Heart left ventricle (tissue), 16 donors: ENCODE measurements at regions not wholly inside any gene's neighbourhood (a gene's known extent, or its start where the extent isn't known, plus 50 kb on each side); places are given as distances from the start of the nearest gene placed in this dataset.

Source experiments
- ATAC-seq, 4 donors: fragments of 200-7000 bp; cut with Tn5 transposase; one replicate each; pipeline ENCODE4 v1.9.1; 2020 to 2022; ENCODE audit warnings: moderate library complexity in 4 of 4, mild to moderate bottlenecking in 3 of 4, moderate number of reproducible peaks in 1 of 4
- DNase-seq, 5 donors: peaks; one replicate each; pipeline ENCODE4 v3.0.0-alpha.2; 2020
- H3K27ac ChIP-seq, 12 donors: fragments of 200-600 bp; sonication (generic) in 4 of 12; one replicate each; pipeline versions ENCODE4 v1.5.0 to v1.8.0; 2016 to 2022; ENCODE audit warnings: mild to moderate bottlenecking in 2 of 12
- H3K27me3 ChIP-seq, 9 donors: fragments of 200-600 bp; sonication (generic) in 2 of 9; one replicate each; pipeline versions ENCODE4 v1.5.1 to v1.8.0; 2016 to 2022; ENCODE audit warnings: mild to moderate bottlenecking in 3 of 9
- H3K36me3 ChIP-seq, 9 donors: fragments of 200-600 bp; sonication (generic) in 2 of 9; one replicate each; pipeline versions ENCODE4 v1.5.0 to v1.8.0; 2018 to 2022; ENCODE audit warnings: mild to moderate bottlenecking in 2 of 9
- H3K4me1 ChIP-seq, 12 donors: fragments of 200-600 bp; sonication (generic) in 4 of 12; one replicate each; pipeline versions ENCODE4 v1.5.0 to v1.8.0; 2016 to 2022; ENCODE audit warnings: mild to moderate bottlenecking in 3 of 12
- H3K4me3 ChIP-seq, 12 donors: fragments of 200-600 bp; sonication (generic) in 4 of 12; one replicate each; pipeline versions ENCODE4 v1.5.0 to v1.8.0; 2017 to 2022; ENCODE audit warnings: mild to moderate bottlenecking in 9 of 12, moderate library complexity in 4 of 12
- H3K9me3 ChIP-seq, 12 donors: fragments of 200-600 bp; sonication (generic) in 4 of 12; one replicate each; pipeline versions ENCODE4 v1.5.0 to v1.8.0; 2016 to 2022; ENCODE audit warnings: mild to moderate bottlenecking in 1 of 12
- CTCF ChIP-seq, 12 donors: fragments of 200-600 bp; sonication (generic) in 4 of 12; IDR thresholded peaks; one replicate each; pipeline versions ENCODE4 v1.5.0 to v1.8.0; 2018 to 2022; ENCODE audit warnings: antibody characterized with exemption in 12 of 12, mild to moderate bottlenecking in 5 of 12
- POLR2A ChIP-seq, 2 donors: fragments of 450-650 bp; IDR thresholded peaks; one replicate each; pipeline ENCODE4 v1.6.1; 2017; ENCODE audit warnings: antibody characterized with exemption in 2 of 2, mild to moderate bottlenecking in 2 of 2, moderate library complexity in 2 of 2
- WGBS, 4 donors: extraction: QIAGEN DNeasy Blood & Tissue Kit in 2 of 4; methylation state at CpG; one replicate each; pipeline versions ENCODE4 v1.1.5 to v1.1.7; 2013 to 2018; 5-methylcytosine and 5-hydroxymethylcytosine counted together
- intact Hi-C, 10 donors: fragments of 100-400 bp; cut with DNase I; formaldehyde crosslinking; loops; one replicate each; pipeline versions ENCODE4 v1.11.1 to v1.14.2; 2022
- donor health status: ischemic (EF 13 %, LVEDD 7.1; RV severe dilation, severe dysfunction).
- donor health status: healthy with polysubstance abuse.
- donor health status: DM: no; HTN: yes; CAD: no.
- donor health status: DM: no; HTN: no; CAD: no.
- donor health status: ischemic (EF 25% LVEDD 6.9; RV normal size, moderate dysfunction).
- donor health status: ischemic (EF 25% LVEDD 5.7; RV mildly dilated, moderate dysfunction).
- donor health status: healthy.
- donor health status: DM: yes; HTN: yes; CAD: no.
- donor health status: ischemic (EF 35%, LVEDD 5.7; RV mildly dilated, moderate dysfunction).
- donor health status: nonischemic (EF 11% LVEDD 7.7; RV severe dilation, severe dysfunction).
- donor health status: DM: yes; HTN: yes; CAD: no.
- donor health status: PGD.
- donor health status: ischemic (EF 29% LVEDD 5.4; RV normal size, mild dysfunction).
- donor health status: nonischemic (EF 23%, LVEDD 6.1; RV moderate dilation, normal function).

DNA sequence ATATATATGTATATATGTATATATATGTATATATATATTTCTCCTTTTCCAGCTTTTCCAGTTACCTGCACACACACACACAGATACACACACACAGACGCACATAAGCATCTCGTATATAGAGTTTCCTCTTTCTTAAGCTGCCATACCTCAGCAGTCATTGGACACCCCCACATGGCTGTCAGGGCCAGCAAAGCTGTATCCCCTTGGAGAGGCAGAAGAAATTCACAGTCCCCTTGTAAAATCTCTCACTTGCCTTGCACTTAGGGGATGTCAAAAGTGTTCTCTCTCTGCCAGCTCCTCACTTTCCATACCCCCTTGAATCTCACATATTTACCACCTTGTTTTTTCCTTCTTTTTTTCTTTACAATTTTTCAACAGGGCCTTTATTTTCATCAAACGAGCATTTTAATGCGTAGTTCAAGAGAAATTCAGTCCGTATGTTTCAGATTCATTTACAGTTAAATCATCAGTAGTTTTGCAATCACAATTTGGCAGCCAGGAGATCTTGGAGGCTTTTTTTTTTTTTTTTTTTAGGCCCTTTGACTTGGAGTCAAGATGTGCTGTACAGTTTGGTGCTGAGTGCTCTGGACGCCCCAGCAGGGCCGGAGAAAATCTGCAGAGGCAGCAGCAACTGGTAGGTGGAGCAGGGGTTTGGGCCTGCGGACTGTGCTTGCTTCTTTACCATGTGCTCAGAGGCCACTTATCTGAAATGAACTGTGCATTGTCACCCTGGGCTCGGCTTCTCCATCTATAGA is 244.9 kb upstream of the KLF4 start:
- DNase-seq, result peak in 2 of 5 donors; percentile 20 to 43

DNA sequence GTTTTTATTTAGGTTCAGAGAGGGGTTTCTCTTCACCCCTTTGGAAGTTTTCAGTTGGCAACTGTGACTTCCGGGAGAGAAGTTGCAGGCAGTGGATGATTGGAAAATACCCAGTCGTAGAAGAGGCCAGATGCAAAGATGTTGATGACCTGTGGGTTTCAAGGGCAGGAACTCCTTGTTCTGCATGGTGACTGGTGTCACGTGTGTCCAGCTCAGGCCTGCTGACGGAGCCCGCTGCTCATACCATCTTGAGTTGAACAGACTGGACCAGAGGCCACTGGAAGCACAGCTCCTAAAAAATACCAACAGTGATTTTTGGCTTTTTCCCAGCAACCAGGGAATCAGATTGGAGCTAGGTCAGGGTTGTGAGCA is 243.9 kb upstream of the KLF4 start:
- Histone ChIP-seq H3K9me3 (no peaks in the 10 kb centered on the region), H3K27ac (peak overlapping the region; percentile 66 to 91 (median 83)), H3K36me3 (no peaks in the 10 kb centered on the region), H3K4me1 (peaks cover 0 to 42% (median 31%) of the 10 kb centered on the region in 12 donors), H3K27me3 (no peaks in the 10 kb centered on the region), H3K4me3 (peak overlapping the region in 9 of 12 donors; percentile 0 to 38 (median 14))
- TF ChIP-seq POLR2A (IDR thresholded peaks at IDR 0.05) (no peak), CTCF (IDR thresholded peaks at IDR 0.05) (no peak)
- 14 to 33% (median 18%) methylated on average over 4 to 5 of the region's 5 CpGs for WGBS, 4 donors
- ATAC-seq, result peak; percentile 86 to 93 (median 90)
- peak in 4 of 5 donors; percentile 45 to 86 (median 66) for DNase-seq
- intact Hi-C loops, result loop anchor here in 4 of 10 donors (2.0 to 10.0 kb wide), 4 partner anchors 17 to 249 kb away; partner anchors contain the start of gene KLF4 (in 3 of the 4)

More for the DNA sequence above, 244.9 kb upstream of the KLF4 start:
- no peak for TF ChIP-seq CTCF (IDR thresholded peaks at IDR 0.05)
- TF ChIP-seq POLR2A (IDR thresholded peaks at IDR 0.05), result no peak
- H3K4me1 ChIP-seq, result peaks cover 0 to 50% (median 40%) of the 10 kb centered on the region in 12 donors
- no peaks in the 10 kb centered on the region for H3K9me3 ChIP-seq
- peak in 3 of 4 donors; percentile 19 to 23 (median 20) for ATAC-seq
- peak overlapping the region in 10 of 12 donors; percentile 1 to 90 (median 82) for H3K27ac ChIP-seq
- intact Hi-C loops, result loop anchor here in 4 of 10 donors (10.0 kb wide), 3 partner anchors 50 to 250 kb away; partner anchors contain the start of gene KLF4 (in 3 of the 4)
- H3K36me3 ChIP-seq, result no peaks in the 10 kb centered on the region
- no peaks in the 10 kb centered on the region for H3K27me3 ChIP-seq
- WGBS, 4 donors, result 77 to 88% (median 84%) methylated on average over 9 of the region's 9 CpGs
- H3K4me3 ChIP-seq, result no peak overlapping the region

DNA sequence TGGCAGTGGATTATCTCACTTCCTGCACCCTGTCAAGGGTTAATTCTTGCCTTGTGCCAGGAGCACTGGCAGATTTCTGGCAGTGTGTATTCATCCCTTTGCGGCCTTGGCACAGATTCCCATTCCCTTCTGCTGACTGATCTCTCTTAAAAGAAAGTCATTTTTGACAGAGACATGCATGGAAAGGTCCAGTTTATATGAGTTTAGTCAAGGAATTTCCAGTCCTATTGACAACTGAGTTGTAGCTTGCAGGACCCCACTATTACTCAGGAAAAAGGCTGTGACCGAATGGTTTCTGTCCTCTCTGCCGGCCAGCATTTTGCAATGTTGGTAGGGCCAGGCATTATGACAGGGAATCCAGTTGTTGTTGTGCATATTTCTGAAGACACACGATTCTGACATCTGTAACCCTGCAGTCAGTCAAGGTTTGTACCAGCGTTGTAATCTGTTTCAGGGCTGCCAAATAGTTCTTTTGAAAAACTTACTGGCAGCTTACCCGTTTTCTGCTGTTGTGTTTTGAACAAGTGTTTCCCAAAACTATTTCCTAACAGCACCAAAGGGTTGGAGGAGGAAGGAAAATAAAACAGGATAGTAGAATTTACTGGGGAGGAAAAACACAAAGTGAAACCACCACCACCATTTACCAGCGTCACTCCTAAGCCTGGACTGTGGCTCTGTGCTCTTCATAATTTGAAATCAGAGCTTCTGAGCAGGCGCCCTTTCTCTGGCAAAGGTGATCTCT is 243.4 kb upstream of the KLF4 start:
- Histone ChIP-seq H3K4me1 (peaks cover 0 to 37% (median 26%) of the 10 kb centered on the region in 12 donors), H3K27me3 (no peaks in the 10 kb centered on the region), H3K4me3 (peak overlapping the region in 10 of 12 donors; percentile 0 to 38 (median 13)), H3K36me3 (no peaks in the 10 kb centered on the region), H3K27ac (peak overlapping the region; percentile 66 to 91 (median 83)), H3K9me3 (no peaks in the 10 kb centered on the region)
- intact Hi-C loops, result loop anchor here in 4 of 10 donors (2.0 to 10.0 kb wide), 4 partner anchors 18 to 248 kb away; partner anchors contain the start of gene KLF4 (in 3 of the 4)
- peak; percentile 38 to 74 (median 62) for ATAC-seq
- WGBS, 4 donors, result 10 to 21% (median 18%) methylated on average over 8 of the region's 8 CpGs
- peak in 3 of 5 donors; percentile 37 to 59 (median 55) for DNase-seq
- TF ChIP-seq POLR2A (IDR thresholded peaks at IDR 0.05) (no peak), CTCF (IDR thresholded peaks at IDR 0.05) (no peak)
